K562 (cell line): ENCODE measurements at regions not wholly inside any gene's neighbourhood (a gene's known extent, or its start where the extent isn't known, plus 50 kb on each side); places are given as distances from the start of the nearest gene placed in this dataset.
A peak's percentile ranks its signal among the peaks of the same experiment; 100 is the strongest.

Experiments
- BDP1 ChIP-seq: IDR thresholded peaks from 3 replicates; pipeline ENCODE4 v1.6.1; 2011; ENCODE audit not compliant: insufficient read length, insufficient read depth
- BHLHE40 ChIP-seq: IDR thresholded peaks from 2 replicates; pipeline ENCODE4 v1.6.1; 2011; ENCODE audit warnings: low read length, improper control_type of control experiment
- CAMTA2 ChIP-seq: fragments of 250-450 bp; sonication (Bioruptor Pico); conservative IDR thresholded peaks from 2 replicates; pipeline ENCODE4 v1.5.1; 2022
- DEAF1 ChIP-seq: fragments of 450-650 bp; formaldehyde crosslinking; IDR thresholded peaks from 2 replicates; pipeline ENCODE4 v1.4.0; 2020; ENCODE audit warnings: mild to moderate bottlenecking, moderate library complexity
- EWSR1 ChIP-seq: fragments of 450-650 bp; IDR thresholded peaks from 2 replicates; pipeline ENCODE4 v1.6.1; 2018; ENCODE audit warnings: borderline replicate concordance, mild to moderate bottlenecking, low read depth, moderate library complexity; ENCODE audit not compliant: partially characterized antibody
- FOSL1 ChIP-seq: fragments of 200-800 bp; sonication (Bioruptor generic); conservative IDR thresholded peaks from 2 replicates; pipeline ENCODE4 v1.6.1; 2016; ENCODE audit warnings: missing genetic modification characterization, missing compliant biosample characterization
- NUFIP1 ChIP-seq: fragments of 450-650 bp; IDR thresholded peaks from 2 replicates; pipeline ENCODE4 v1.6.1; 2018; ENCODE audit not compliant: partially characterized antibody
- SRSF1 ChIP-seq: fragments of 200-400 bp; formaldehyde crosslinking; IDR thresholded peaks from 2 replicates; pipeline ENCODE4 v1.6.1; 2017; ENCODE audit warnings: mild to moderate bottlenecking, low read depth, low read length, moderate library complexity
- ZBTB40 ChIP-seq, 2 experiments: fragments of 450-650 bp in 1 of 2; sonication (generic) in 1 of 2; formaldehyde crosslinking in 1 of 2; IDR thresholded peaks; 2 replicates each; pipeline versions ENCODE4 v1.7.1 to v1.9.0; 2016 to 2022; ENCODE audit warnings: inconsistent platforms in 1 of 2, mild to moderate bottlenecking in 1 of 2, missing genetic modification reagents in 1 of 2
- TF ChIP-seq, protein P1 (sequence below), 2 experiments: fragments of 150-350 bp in 1 of 2; IDR thresholded peaks; 2 replicates each; pipeline ENCODE4 v1.6.1; 2012 to 2016; ENCODE audit warnings: low read depth in 2 of 2, low read length in 2 of 2, mild to moderate bottlenecking in 1 of 2, moderate library complexity in 1 of 2

GRCh38 chr2:42927334-42928160, 135.2 kb upstream of the HAAO start (continued):
- TF ChIP-seq ZBTB40 (IDR thresholded peaks at IDR 0.05) (peak; percentile 35; the same call in 1 of the 2 replicates), ZBTB40 (CRISPR knock-in tag; IDR thresholded peaks at IDR 0.05) (no peak), EWSR1 (no peak), BDP1 (no peak), FOSL1 (peak; percentile 47; the same call in 1 of the 2 replicates), DEAF1 (CRISPR knock-in tag) (no peak), NUFIP1 (no peak), CAMTA2 (CRISPR knock-in tag) (0 out of 2 replicates have a peak, but pooled peaks have one; percentile 31), SRSF1 (no peak), BHLHE40 (peak; percentile 32; the same call in 1 of the 2 replicates)
- TF ChIP-seq, protein P1, sequence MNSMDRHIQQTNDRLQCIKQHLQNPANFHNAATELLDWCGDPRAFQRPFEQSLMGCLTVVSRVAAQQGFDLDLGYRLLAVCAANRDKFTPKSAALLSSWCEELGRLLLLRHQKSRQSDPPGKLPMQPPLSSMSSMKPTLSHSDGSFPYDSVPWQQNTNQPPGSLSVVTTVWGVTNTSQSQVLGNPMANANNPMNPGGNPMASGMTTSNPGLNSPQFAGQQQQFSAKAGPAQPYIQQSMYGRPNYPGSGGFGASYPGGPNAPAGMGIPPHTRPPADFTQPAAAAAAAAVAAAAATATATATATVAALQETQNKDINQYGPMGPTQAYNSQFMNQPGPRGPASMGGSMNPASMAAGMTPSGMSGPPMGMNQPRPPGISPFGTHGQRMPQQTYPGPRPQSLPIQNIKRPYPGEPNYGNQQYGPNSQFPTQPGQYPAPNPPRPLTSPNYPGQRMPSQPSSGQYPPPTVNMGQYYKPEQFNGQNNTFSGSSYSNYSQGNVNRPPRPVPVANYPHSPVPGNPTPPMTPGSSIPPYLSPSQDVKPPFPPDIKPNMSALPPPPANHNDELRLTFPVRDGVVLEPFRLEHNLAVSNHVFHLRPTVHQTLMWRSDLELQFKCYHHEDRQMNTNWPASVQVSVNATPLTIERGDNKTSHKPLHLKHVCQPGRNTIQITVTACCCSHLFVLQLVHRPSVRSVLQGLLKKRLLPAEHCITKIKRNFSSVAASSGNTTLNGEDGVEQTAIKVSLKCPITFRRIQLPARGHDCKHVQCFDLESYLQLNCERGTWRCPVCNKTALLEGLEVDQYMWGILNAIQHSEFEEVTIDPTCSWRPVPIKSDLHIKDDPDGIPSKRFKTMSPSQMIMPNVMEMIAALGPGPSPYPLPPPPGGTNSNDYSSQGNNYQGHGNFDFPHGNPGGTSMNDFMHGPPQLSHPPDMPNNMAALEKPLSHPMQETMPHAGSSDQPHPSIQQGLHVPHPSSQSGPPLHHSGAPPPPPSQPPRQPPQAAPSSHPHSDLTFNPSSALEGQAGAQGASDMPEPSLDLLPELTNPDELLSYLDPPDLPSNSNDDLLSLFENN (IDR thresholded peaks at IDR 0.05; ENCODE audit: low read depth in 2 of 2, low read length in 2 of 2) = 0 out of 4 replicates have a peak, but pooled peaks of 1 of the 2 experiments have one; percentile 30
